ENCODE measurements at regions not wholly inside any gene's neighbourhood (a gene's known extent, or its start where the extent isn't known, plus 50 kb on each side); places are given as distances from the start of the nearest gene placed in this dataset.
"Not testable (repeated sequence)": the region's sequence is repeated elsewhere in the genome, so short reads cannot be mapped to it uniquely, and the experiment has no call there.

DNA sequence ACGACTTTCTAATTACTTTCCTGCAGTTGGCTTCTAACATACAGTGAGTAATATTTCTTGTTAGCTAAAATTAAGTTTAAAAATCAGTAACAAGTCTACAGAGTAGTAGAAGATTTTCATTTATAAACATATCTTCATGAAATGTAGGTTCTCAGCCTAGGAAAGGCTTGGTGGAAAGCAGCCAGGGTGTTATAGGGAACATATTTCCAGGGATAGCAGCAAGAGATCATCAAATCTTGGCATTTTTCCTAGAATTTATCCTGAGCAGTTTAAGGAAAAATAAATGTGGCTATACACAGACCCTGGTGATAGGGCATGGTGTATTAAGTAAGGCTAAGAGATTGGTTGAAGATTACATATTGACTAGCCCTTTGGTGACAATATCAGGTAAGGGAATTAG, 203.5 kb upstream of the NEGR1 start:
- FAIRE-seq (no peak), DNase-seq (ENCODE audit: low spot score in 2 of 2) (no peak)

DNA sequence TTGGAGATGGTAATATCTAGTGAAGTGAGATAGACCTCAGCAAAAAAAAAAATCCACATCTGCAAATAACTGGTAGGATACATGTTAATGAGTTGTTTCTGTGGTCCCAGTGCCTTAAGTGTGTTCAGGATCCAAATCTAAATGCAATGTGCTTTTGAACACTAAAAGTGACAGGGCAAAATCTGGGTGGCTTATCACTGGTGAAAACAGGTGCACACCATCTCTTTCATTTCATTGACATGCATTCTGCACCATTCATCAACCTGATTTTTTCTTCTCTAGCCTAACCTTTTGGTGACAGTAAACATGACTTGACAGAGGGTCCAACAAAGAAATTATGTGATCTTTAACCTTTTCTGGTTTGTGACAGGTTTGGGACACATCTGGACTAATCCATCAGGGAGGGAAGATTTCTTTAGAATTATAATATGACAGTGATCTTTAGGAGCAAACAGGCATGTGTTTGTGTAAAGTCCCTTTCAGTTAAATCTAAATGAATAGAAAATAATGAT, 201.6 kb upstream of the NEGR1 start:
- FAIRE-seq (no peak), DNase-seq (ENCODE audit: low spot score in 2 of 2) (no peak)

DNA sequence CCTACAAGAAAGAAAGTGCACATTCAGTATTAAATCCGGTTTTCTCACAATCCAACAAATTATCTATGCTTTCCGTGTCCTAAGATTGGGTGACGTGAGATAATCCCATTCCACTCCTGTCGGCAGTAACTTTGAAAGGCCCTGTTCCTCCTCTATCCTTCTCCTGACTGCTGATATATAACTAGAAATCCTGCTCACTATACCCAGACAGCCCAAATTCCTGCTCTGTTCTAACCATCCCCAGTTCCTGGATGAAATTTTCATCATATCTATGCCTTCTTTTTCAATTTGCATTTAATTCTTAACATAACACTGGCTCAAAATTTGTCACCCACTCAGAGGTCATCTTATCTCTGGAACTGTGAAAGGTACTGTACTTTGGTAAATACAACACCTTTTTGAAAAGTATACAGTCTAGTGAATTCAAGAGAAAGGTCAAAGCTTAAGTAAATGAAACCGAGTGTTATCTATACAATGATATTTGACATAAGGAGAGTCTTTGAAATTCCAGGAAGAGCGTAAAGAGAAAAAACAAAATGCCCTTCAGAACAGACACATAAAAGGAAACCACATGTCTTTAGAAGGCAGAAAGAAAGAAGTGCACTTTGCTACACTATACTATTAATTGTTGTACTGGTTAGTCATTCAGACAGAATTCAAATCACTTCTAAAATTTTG, 200.5 kb upstream of the NEGR1 start:
- DNase-seq (ENCODE audit: low spot score in 2 of 2) (no peak), FAIRE-seq (no peak)

DNA sequence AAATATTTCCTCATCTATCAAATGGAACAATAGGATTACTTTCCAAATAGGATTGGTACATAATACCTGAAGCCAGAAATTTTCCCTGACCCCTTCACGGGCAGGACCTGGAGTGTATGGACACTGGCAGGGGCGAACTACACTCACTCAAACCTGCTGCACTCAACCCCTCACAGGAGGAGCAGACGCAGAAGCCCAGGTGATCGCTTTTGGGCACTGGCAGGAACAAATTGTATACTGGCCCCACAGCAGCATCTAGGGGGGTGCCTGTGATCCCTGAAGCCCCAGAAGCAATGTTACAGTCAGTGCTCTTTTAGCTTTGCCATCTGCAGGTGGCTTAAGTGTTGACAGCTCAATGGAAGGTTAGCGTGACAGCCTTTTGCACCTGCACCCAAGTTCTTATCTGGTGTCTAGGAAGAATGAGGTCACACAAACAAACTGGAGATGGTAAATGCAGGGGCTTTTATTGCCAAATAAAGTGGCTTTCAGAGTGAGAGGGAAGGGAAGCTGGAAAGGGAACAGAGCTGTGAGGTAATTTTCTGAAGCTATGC, 199.2 kb upstream of the NEGR1 start:
- no peak for DNase-seq (ENCODE audit: low spot score in 2 of 2)
- FAIRE-seq: no peak

DNA sequence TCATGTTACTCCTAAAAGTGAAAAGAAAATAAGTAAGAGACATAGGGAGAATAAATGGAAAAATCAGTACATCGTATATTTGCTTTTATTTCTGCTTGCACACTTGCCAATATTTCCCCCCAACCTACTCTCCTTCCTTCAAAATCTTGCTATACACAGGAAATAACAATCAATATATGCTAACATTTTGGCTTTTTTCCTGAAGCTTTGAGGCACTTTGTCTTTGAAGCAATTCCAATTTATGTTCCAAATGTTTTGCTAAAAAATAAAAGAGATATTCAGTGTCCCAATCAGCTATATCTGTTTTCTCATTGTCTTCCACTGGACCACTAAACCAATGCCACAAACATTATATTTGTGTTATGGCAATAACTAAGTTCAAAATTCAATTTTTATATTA, 184.0 kb upstream of the NEGR1 start:
- DNase-seq (ENCODE audit: low spot score in 2 of 2) (no peak), FAIRE-seq (no peak)

DNA sequence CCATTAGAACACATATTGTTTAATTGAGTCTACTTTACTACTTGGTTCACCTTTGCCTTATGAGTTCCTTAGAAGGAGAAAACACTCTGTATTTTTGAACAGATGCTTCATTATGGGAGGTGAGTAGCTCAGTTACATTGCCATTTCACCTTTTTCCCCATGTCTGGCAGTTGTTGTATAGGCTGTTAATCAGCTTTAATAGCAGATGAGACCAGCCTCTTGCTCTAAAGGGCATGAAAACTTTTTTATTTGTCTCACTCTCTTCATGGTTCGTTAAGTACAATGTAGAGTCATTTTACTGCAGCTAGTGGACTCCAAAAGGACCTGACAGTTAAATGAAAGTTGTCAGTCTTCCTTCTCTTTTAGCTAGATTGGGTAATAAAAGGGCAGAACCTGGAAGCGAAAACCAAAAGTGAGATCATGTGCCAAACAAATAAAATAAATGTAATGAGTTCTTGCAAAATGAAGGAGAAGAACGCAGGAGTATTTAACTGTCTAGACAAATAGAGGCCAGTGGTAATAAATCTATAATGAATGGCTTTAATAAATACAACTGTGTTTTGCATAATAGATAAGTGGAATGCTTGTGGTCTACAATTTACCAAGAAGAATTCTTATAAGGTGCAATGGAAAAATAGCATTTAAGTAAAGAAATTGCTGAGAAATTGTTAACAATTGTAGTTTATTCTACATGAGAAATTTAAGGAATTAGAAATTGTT, 180.0 kb upstream of the NEGR1 start:
- DNase-seq (ENCODE audit: low spot score in 2 of 2) (no peak), FAIRE-seq (no peak)

DNA sequence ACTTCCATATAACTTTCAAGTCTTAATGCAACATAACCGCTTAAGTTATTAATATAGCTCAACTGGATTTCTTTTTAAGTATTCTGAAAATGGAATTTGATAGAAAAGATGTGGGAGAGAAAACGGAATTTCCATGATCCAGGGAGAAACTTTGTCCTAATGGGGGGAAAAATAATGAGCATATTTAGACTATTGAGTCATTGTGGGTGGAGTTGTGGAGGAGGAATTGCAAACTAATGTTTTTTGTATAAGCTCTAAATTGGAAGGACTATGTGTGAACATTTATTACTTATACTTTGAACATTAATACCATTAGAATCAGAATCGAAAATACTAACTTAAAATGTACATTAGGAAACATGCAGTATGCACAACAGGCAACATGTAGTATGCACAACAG, 159.9 kb upstream of the NEGR1 start:
- no peak for DNase-seq (ENCODE audit: low spot score in 2 of 2)
- no peak for FAIRE-seq

DNA sequence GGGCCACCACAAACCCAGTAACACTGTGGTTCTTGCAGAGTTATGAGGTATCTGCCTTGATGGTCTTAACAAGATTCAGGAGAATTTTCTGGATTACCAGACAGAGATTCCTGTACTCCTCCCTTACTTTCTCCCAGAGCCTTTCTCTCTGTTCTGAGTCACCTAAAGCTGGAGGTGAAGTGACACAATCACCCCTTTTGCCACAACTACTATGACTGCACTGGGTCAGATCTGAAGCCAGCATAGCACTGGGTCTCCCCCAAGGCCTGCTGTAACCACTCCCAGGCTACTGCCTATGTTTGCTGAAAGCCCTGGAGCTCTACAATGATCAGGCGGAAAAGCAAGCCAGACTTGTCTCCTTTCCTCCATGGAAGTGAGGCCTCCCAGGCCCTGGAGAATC, 156.7 kb upstream of the NEGR1 start:
- DNase-seq (ENCODE audit: low spot score in 2 of 2) (no peak), FAIRE-seq (no peak)

DNA sequence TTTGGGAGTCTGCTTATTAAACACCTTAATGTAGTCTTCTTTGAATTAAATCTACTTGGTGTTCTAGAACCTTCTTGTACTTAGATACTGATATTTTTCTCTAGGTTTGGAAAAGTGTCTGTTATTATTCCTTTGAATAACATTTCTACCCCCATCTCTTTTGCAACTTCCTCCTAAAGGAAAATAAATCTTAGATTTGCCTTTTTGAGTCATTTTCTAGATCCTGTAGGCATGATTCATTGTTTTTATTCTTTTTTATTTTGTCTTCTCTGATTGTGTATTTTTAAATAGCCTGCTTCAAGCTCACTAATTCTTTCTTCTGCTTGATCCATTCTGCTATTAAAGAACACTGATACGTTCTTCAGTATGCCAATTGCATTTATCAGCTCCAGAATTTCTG, 155.9 kb upstream of the NEGR1 start:
- FAIRE-seq: no peak

DNA sequence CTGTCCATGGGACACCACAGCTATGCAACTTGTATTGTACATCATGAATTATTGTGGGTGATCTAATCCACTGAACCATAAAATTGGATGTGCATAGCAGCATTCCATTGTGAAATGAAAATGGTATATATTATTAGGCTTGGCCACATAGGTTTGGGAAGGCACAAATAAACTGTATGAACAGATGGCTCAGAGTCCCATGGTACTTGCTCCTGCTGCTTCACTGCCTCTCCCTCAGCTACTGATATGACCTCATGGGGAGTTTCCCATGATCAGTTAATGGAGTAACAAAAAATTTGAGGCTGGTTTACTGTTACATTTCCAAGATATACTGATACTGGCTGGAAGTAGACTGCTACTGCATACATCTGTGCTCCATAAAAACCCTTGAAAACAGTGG, 152.7 kb upstream of the NEGR1 start:
- DNase-seq (ENCODE audit: low spot score in 2 of 2): no peak

More for the DNA sequence above, 155.9 kb upstream of the NEGR1 start:
- no peak for DNase-seq (ENCODE audit: low spot score in 2 of 2)

DNA sequence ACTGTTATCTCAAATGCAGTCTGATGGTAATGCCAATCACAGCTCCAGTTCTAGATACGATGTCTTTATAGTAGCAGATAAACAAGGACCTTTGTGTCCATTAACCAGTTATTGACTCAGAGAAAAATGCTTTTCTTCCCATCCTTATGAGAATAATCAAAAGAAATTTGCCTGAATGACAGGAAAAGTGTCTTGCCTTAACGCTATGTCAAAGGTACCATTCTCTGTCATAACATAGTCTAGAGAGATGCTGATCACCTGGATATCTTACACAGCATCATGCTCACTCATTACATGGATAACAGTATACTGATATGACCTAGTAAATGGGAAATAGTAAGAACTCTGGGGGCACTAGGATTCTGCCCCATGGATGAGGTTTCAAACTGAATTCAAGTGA, 151.7 kb upstream of the NEGR1 start:
- FAIRE-seq (no peak), DNase-seq (ENCODE audit: low spot score in 2 of 2) (no peak)

More for the DNA sequence above, 152.7 kb upstream of the NEGR1 start:
- no peak for FAIRE-seq

DNA sequence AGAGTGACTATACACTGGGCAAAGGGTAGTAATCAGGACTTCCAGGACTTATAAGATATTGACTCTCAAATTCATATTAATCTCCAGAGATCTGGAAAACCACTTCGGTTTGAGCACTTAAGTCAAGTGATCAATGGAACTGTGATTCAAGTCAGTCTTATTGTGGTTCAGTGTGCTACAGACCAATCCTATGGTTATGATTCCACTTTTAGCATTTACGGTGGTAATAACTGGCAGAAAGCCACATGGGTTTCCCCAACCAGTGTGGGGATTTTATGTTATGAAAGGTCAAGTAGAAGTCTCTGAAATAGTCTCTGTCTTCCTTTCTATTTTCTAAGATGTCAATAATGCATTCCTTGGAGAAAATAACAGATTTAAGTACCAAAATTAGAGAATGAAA, 151.3 kb upstream of the NEGR1 start:
- DNase-seq (ENCODE audit: low spot score in 2 of 2) (no peak), FAIRE-seq (no peak)

DNA sequence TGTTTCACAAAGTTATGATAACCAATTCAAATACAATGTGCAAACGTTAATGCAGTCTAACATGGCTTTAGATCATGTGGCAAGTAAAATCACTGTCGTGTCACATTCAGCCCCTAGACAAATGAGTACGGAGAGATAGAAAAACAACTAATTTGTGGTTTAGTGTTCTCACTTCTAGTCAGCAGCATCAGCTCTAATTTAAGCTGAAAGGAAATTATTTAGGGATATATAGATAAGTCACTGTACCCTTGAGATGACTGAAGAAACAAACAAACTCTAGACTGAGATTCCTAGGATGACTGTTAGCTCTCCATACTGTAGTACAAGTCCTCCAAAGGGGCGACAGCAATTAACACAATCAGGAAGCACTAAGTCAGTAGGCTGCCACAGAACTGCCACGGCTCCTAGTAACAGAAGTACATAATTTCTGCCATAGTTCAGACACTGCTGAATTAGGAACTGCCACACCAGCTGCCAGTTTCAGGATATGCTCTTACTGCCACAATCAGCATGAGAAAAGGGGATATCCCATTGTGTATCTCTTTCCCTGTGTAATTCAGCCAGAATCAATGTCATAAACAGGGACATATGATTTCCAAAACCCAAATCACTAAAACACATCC, 150.4 kb upstream of the NEGR1 start:
- DNase-seq (ENCODE audit: low spot score in 2 of 2): no peak
- FAIRE-seq: no peak

DNA sequence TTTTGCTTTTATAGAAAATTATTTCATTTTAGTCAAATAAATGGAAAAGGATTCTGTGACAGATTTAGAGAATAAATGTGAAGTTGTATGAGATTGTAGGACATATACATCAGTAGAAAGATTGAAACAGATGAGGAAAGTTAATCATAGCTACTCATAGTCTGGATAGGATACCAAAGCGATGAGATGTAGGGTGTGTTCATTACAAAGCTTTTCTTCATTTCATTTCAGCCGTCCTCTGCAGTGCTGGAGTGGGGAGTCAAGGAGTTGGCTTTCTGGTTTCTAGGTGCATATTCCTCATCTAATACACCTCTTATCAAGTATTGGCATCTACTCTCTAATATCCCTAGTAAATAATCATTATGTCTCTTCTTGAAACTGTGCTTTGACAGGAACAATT, 149.5 kb upstream of the NEGR1 start:
- DNase-seq (ENCODE audit: low spot score in 2 of 2): no peak
- FAIRE-seq: no peak

DNA sequence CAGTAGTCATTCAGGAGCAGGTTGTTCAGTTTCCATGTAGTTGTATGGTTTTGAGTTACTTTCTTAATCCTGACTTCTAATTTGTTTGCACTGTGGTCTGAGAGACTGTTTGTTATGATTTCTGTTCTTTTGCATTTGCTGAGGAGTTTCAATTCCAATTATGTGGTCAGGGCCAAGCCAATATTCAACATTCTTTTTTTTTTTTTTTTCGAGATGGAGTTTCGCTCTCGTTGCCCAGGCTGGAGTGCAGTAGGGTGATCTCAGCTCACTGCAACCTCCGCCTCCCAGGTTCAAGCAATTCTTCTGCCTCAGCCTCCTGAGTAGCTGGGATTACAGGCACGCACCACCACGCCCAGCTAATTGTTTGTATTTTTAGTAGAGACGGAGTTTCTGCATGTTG, 145.9 kb upstream of the NEGR1 start:
- DNase-seq (ENCODE audit: low spot score in 2 of 2); FAIRE-seq: not testable (repeated sequence)

DNA sequence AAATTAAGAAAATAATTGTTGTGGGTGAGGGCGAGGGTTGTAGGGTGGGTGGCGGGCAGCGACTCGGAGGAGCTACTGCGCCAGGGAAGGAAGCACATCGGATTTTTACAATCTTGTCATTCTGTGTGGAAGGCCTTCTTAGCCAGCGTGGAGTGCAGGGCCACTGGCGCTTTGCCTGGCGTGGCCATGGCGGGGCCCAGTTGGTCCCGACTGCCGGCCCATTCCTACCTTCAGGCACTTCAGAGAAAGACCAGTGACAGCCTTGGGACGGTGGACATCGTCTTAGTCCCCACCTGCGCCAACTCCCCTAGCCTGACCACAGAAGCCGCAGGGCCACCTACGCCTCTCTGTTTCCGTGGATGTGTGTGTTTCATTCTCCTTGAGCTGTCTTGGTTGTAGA, 136.9 kb upstream of the NEGR1 start:
- no peak for FAIRE-seq
- no peak for DNase-seq (ENCODE audit: low spot score in 2 of 2)

DNA sequence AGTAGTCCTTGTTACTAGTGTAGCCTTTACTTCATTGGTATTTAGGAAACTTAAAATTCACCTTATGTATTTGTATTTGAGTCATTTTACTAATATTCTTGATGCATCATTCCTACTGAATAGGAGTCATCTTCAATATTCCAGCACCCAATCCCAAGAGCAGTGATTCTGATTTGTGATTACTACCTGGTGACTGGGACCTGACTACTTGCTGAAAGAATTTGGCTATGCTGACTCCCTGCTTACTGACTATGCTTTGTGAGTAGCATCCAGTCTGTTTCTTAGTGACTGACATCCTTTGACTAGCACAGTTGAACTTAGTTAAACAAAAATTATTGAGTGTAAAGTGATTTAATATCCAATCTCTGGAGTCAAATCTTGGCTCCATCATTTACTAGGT, 129.9 kb upstream of the NEGR1 start:
- no peak for DNase-seq (ENCODE audit: low spot score in 2 of 2)
- no peak for FAIRE-seq

DNA sequence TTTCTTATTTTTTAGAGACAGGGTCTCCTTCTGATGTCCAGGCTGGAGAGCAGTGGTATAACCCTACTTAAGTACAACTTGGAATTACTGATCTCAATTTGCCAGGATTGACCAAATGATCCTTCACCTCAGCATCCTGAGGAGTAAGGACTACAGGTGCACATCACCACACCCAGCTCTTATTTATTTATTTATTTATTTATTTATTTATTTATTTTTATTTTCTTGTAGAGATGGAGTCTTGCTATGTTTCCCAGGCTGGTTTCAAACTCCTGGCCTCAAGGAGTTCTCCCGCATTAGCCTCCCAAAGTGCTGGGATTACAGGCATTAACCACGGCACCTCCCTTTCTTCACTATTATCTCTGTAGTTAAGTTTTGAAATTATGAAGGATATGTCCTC, 117.5 kb upstream of the NEGR1 start:
- no peak for FAIRE-seq
- DNase-seq (ENCODE audit: low spot score in 2 of 2): no peak

DNA sequence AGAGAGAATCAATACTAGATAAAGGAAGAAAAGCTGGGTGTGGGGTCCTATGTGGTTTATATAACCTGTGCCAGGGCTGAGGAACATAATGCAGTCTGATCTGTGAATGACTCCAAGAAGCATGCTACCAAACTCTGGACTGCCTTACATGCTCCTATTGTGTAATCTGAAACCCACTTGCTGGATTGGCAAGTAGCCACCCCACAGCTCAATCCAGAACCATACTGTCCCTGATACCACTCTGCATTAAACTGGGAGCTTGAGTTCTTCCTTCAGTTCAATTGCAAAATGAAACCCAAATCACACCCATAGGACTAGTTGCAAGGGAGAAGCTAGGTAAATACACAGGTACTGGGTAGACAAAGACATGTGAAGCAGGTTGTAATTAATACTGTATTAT, 115.4 kb upstream of the NEGR1 start:
- no peak for DNase-seq (ENCODE audit: low spot score in 2 of 2)

DNA sequence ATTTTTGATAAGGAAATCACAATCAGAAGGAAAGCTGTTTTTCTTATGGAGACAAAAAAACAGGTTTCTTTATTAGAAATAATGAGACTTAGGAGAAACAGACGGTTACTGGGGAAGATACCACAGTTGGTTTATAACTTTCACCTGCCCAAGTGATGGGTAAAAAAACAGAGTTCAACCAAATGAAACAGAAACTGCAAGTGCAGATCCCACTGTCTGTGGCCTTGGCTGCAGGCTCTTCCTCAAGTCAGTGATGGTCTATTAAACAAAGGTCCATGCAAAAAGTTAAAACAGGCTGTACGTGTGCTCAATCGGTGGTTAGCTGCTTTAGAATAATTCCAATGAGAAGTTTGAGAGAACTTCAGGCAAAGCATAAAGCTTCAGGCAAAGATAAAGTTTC, 112.1 kb upstream of the NEGR1 start:
- no peak for DNase-seq (ENCODE audit: low spot score in 2 of 2)
- FAIRE-seq: no peak

More for the DNA sequence above, 115.4 kb upstream of the NEGR1 start:
- no peak for FAIRE-seq

DNA sequence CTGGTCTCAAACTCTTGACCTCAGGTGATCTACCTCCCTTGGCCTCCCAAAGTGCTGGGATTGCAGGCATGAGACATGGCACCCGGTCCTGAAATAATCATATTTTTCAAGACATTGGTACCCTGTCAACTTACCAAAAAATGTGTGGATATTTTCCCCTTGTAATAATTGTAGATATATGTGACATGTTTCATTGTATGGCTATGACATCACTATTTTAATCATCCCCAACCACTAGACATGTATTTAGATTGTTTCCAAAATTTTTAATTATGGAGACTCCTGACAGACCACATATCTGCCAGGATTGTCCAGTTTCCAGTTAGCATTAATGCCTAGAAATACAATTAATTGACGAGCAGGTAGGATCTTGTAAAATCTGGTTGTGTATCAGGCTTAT, 96.7 kb upstream of the NEGR1 start:
- DNase-seq (ENCODE audit: low spot score in 2 of 2) (no peak), FAIRE-seq (no peak)

Measured in frontal cortex (tissue), 3 donors.